VCaP (cell line): ENCODE measurements at regions not wholly inside any gene's neighbourhood (a gene's known extent, or its start where the extent isn't known, plus 50 kb on each side); places are given as distances from the start of the nearest gene placed in this dataset.

Experiments used
- H3K27ac ChIP-seq: fragments of 450-650 bp; 2 replicates; pipeline ENCODE4 v1.5.1; 2017
- CTCF ChIP-seq: fragments of 450-650 bp; conservative IDR thresholded peaks from 2 replicates; pipeline ENCODE4 v1.5.1; 2017; ENCODE audit warnings: mild to moderate bottlenecking, moderate library complexity

- TF ChIP-seq CTCF, result no peak
- no peak overlapping the region for H3K27ac ChIP-seq
Measured at GRCh38 chr16:85425074-85425662, 188.0 kb upstream of the GSE1 start.

DNA sequence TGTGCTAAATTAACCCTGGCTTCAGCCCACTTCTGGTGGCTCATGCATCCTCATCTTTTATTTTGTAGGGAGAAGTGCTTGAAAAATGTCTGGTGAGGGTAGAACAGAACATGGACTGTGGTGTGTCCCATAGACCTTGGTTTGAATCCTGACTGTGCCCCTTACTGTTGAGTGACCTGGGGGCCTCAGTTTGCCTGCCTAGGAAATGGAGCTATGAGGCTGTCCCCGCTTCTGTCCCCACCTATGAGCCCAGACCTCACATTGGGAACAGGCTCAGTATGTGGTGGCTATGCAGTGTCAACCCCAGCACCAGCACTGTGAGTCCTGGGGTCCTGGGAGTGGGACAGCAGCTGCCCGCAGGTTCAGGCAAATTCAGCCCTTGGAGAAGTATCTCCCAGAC, 186.3 kb upstream of the GSE1 start:
- no peak overlapping the region for H3K27ac ChIP-seq
- no peak for TF ChIP-seq CTCF

- TF ChIP-seq CTCF, result peak; percentile 53
- H3K27ac ChIP-seq, result no peak overlapping the region
Measured at GRCh38 chr16:85428168-85428898, 184.8 kb upstream of the GSE1 start.

- TF ChIP-seq CTCF, result no peak
- no peak overlapping the region for H3K27ac ChIP-seq
Measured at GRCh38 chr16:85428899-85429775, 184.0 kb upstream of the GSE1 start.

DNA sequence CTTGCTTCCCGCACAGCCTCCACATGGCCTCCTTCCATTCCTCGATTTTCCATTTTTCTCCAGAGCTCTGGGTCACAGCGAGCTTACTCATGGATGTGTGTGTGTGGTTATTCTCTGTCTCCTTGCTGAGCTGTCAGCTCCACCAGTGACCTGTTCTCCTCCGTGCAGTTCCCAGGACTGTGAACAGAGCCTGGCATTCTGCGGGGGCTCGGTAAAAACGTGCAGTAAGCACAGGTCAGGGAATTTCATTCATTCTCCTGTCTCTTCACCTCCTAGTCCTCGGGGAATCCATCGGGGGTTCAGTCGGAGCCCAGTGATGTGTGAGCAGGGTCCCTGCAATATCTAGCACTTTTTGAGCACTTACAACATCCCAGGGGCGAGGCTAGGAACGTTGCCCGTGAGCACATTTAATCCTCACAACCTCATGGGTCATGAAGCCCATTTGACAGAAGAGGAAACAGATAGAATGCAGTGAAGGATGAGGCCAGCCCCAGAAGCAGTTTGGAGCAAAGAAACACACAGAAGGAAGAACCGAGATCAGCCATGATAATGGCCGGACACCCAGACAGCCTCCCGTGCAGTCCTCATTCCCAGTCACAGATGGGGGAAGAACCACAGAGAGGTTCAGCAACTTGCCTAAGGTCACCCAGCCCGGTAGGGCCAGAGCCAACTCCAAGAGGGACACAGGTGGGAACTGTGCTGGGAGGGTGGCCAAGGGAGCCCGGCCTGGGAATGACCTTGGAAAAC, 183.2 kb upstream of the GSE1 start:
- no peak overlapping the region for H3K27ac ChIP-seq
- TF ChIP-seq CTCF, result no peak

DNA sequence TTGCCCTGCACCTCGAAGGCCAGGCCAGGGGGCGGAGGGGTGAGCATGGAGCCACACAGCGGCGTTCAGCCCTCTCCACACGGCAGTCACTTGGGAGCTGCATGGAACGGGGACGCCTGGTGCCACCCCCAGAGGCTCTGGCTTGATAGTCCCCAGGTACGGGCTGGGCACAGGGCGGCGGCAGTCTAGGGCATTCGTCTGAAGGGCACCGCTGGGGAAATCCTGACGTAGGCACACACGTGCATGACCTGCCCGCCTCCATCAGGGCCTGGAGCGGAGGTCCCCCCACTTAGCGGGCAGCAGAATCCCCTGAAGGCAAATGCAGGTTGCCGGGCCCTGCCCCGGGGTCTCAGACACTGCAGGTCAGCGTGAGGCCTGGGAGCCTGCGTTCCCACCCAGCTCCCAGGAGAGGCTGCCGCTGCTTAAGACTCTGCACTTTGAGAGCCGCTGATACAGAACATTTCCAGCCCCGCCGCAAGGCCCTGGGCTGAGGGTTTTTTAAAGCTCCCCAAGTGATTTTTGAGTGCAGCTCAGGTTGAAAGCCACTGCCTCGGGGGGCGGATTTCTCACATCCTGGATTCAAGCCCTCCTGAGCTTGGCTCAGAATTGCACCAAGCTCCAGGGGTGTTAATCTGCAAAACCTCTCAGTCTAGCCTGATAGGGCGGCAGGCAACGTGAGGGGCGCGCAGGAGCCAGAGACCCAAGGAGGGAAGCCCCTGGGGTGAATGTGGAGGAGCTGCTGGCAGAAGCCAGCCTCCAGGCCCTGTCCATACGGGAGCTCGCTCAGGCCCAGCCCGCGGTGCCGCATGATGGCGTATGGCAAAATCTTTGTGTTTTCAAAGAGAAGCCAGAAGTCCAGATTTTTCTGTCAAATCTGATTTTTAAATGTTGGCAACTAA, 182.3 kb upstream of the GSE1 start:
- no peak for TF ChIP-seq CTCF

More for the DNA sequence above, 182.3 kb upstream of the GSE1 start:
- H3K27ac ChIP-seq, result no peak overlapping the region
